ENCODE measurements at regions not wholly inside any gene's neighbourhood (a gene's known extent, or its start where the extent isn't known, plus 50 kb on each side); places are given as distances from the start of the nearest gene placed in this dataset.

- H2AFZ ChIP-seq: no peak overlapping the region
- no peak overlapping the region for H3K27ac ChIP-seq
- BruUV-seq (replicated peaks): no TSS peak
- POLR2A ChIA-PET (ENCODE audit: unreplicated experiment): no interaction called here
- no peaks in the 10 kb centered on the region for H4K20me1 ChIP-seq (ENCODE audit: insufficient read depth)
- H3K9me3 ChIP-seq (ENCODE audit: insufficient read depth, low read depth): no peaks in the 10 kb centered on the region
- TF ChIP-seq EZH2 (IDR thresholded peaks at IDR 0.05; ENCODE audit: low read depth): no peak
- no peak for TF ChIP-seq CTCF (conservative IDR thresholded peaks at IDR 0.05)
- H3K4me1 ChIP-seq (replicated peaks; ENCODE audit: insufficient read depth): no peaks in the 10 kb centered on the region
- no peak for DNase-seq
- CTCF ChIA-PET: no interaction called here
- H3K4me2 ChIP-seq: no peak overlapping the region
- intact Hi-C loops (cut with micrococcal nuclease; ENCODE audit: unreplicated experiment): loop anchor here (5.0 kb wide), 1 partner anchor 98 kb away; no protein-coding TSS in a partner anchor
- H3K36me3 ChIP-seq (ENCODE audit: low read depth): no peaks in the 10 kb centered on the region
- no peaks in the 10 kb centered on the region for H3F3A ChIP-seq (ENCODE audit: insufficient read depth, low read depth)
- no peaks in the 10 kb centered on the region for H3K27me3 ChIP-seq (ENCODE audit: insufficient read depth, low read depth)
- H3K79me2 ChIP-seq (ENCODE audit: low read depth): no peaks in the 10 kb centered on the region
- no peak overlapping the region for H3K4me3 ChIP-seq
- 0 out of 2 replicates have a peak, but pooled peaks cover 5% of the 10 kb centered on the region for H3K9me2 ChIP-seq (ENCODE audit: insufficient read depth)
Measured at GRCh38 chr7:82629583-82629982, 186.0 kb upstream of the CACNA2D1 start.

GRCh38 chr7:82625377-82625776, 181.8 kb upstream of the CACNA2D1 start:
- ChIA-PET POLR2A (ENCODE audit: unreplicated experiment) (no interaction called here), CTCF (no interaction called here)
- no peak for DNase-seq
- no peak for TF ChIP-seq CTCF (conservative IDR thresholded peaks at IDR 0.05)
- TF ChIP-seq EZH2 (IDR thresholded peaks at IDR 0.05; ENCODE audit: low read depth): no peak
- Histone ChIP-seq H3K4me1 (replicated peaks; ENCODE audit: insufficient read depth) (no peaks in the 10 kb centered on the region), H3K4me3 (no peak overlapping the region), H3K27me3 (ENCODE audit: insufficient read depth, low read depth) (no peaks in the 10 kb centered on the region), H3K27ac (no peak overlapping the region), H3K79me2 (ENCODE audit: low read depth) (no peaks in the 10 kb centered on the region), H2AFZ (no peak overlapping the region), H3K4me2 (no peak overlapping the region), H3K9me2 (ENCODE audit: insufficient read depth) (0 out of 2 replicates have a peak, but pooled peaks cover 5% of the 10 kb centered on the region), H3K36me3 (ENCODE audit: low read depth) (no peaks in the 10 kb centered on the region), H4K20me1 (ENCODE audit: insufficient read depth) (no peaks in the 10 kb centered on the region), H3F3A (ENCODE audit: insufficient read depth, low read depth) (no peaks in the 10 kb centered on the region), H3K9me3 (ENCODE audit: insufficient read depth, low read depth) (no peaks in the 10 kb centered on the region)
- intact Hi-C loops (cut with micrococcal nuclease; ENCODE audit: unreplicated experiment): loop anchor here (5.0 kb wide), 1 partner anchor 102 kb away; no protein-coding TSS in a partner anchor
- BruUV-seq (replicated peaks): no TSS peak

GRCh38 chr7:82624965-82625364, 181.4 kb upstream of the CACNA2D1 start:
- H3K4me2 ChIP-seq: no peak overlapping the region
- no TSS peak for BruUV-seq (replicated peaks)
- no peaks in the 10 kb centered on the region for H3K79me2 ChIP-seq (ENCODE audit: low read depth)
- no peaks in the 10 kb centered on the region for H4K20me1 ChIP-seq (ENCODE audit: insufficient read depth)
- 0 out of 2 replicates have a peak, but pooled peaks cover 5% of the 10 kb centered on the region for H3K9me2 ChIP-seq (ENCODE audit: insufficient read depth)
- DNase-seq: no peak
- intact Hi-C loops (cut with micrococcal nuclease; ENCODE audit: unreplicated experiment): loop anchor here (5.0 kb wide), 1 partner anchor 102 kb away; no protein-coding TSS in a partner anchor
- H3K36me3 ChIP-seq (ENCODE audit: low read depth): no peaks in the 10 kb centered on the region
- H3F3A ChIP-seq (ENCODE audit: insufficient read depth, low read depth): no peaks in the 10 kb centered on the region
- CTCF ChIA-PET: no interaction called here
- H2AFZ ChIP-seq: no peak overlapping the region
- H3K27ac ChIP-seq: no peak overlapping the region
- H3K27me3 ChIP-seq (ENCODE audit: insufficient read depth, low read depth): no peaks in the 10 kb centered on the region
- H3K9me3 ChIP-seq (ENCODE audit: insufficient read depth, low read depth): no peaks in the 10 kb centered on the region
- no peak for TF ChIP-seq CTCF (conservative IDR thresholded peaks at IDR 0.05)
- TF ChIP-seq EZH2 (IDR thresholded peaks at IDR 0.05; ENCODE audit: low read depth): no peak
- POLR2A ChIA-PET (ENCODE audit: unreplicated experiment): no interaction called here
- no peaks in the 10 kb centered on the region for H3K4me1 ChIP-seq (replicated peaks; ENCODE audit: insufficient read depth)
- H3K4me3 ChIP-seq: no peak overlapping the region

Data from PC-9 (cell line).